Breast epithelium (tissue), 4 donors: ENCODE measurements at regions not wholly inside any gene's neighbourhood (a gene's known extent, or its start where the extent isn't known, plus 50 kb on each side); places are given as distances from the start of the nearest gene placed in this dataset.

Experiments used
- DNase-seq, 2 donors: peaks; one replicate each; pipeline ENCODE4 v3.0.0-alpha.2; 2019; ENCODE audit warnings: low spot score in 2 of 2
- H3K27ac ChIP-seq, 2 donors: fragments of 200-600 bp; sonication (generic) in 1 of 2; one replicate each; pipeline ENCODE4 v1.5.1; 2016 to 2019; ENCODE audit warnings: mild to moderate bottlenecking in 1 of 2
- H3K27me3 ChIP-seq, 2 donors: fragments of 200-600 bp; sonication (generic) in 1 of 2; one replicate each; pipeline versions ENCODE4 v1.5.1 to v1.6.0; 2017 to 2019; ENCODE audit warnings: control low read depth in 1 of 2, mild to moderate bottlenecking in 1 of 2
- H3K36me3 ChIP-seq: fragments of 200-600 bp; one replicate; pipeline ENCODE4 v1.5.1; 2019
- H3K4me1 ChIP-seq, 2 donors: fragments of 200-600 bp; sonication (generic); one replicate each; pipeline ENCODE4 v1.5.1; 2016 to 2019; ENCODE audit warnings: control low read depth in 1 of 2
- H3K4me3 ChIP-seq, 3 donors: fragments of 200-600 bp; sonication (generic); 1 replicate in 2 of 3; 2 replicates in 1 of 3; pipeline ENCODE4 v1.5.1; 2016 to 2019; ENCODE audit warnings: mild to moderate bottlenecking in 3 of 3, moderate library complexity in 2 of 3
- H3K9me3 ChIP-seq, 2 donors: fragments of 200-600 bp; sonication (generic) in 1 of 2; one replicate each; pipeline ENCODE4 v1.5.1; 2016 to 2019; ENCODE audit warnings: control low read depth in 1 of 2
- CTCF ChIP-seq, 3 donors: fragments of 450-650 bp; IDR thresholded peaks; one replicate each; pipeline ENCODE4 v1.5.1; 2016 to 2017; ENCODE audit warnings: antibody characterized with exemption in 3 of 3, mild to moderate bottlenecking in 3 of 3, moderate library complexity in 3 of 3
- POLR2A ChIP-seq: fragments of 450-650 bp; IDR thresholded peaks from one replicate; pipeline ENCODE4 v1.6.1; 2016; ENCODE audit warnings: antibody characterized with exemption, mild to moderate bottlenecking, moderate library complexity
- POLR2AphosphoS5 ChIP-seq, 3 donors: sonication (generic); formaldehyde crosslinking; IDR thresholded peaks; one replicate each; pipeline ENCODE4 v1.6.1; 2017; ENCODE audit warnings: antibody characterized with exemption in 3 of 3
- intact Hi-C: fragments of 100-400 bp; cut with DNase I; formaldehyde crosslinking; loops from one replicate; pipeline ENCODE4 v1.15.1; 2023; ENCODE audit warnings: low total_unique reads

GRCh38 chr1:25067518-25068251 is 137.6 kb upstream of the RUNX3 start:
- TF ChIP-seq POLR2AphosphoS5 (IDR thresholded peaks at IDR 0.05), result no peak
- TF ChIP-seq POLR2A, result no peak
- no peak for TF ChIP-seq CTCF (IDR thresholded peaks at IDR 0.05)
- H3K4me1 ChIP-seq, result peaks cover 5 to 15% of the 10 kb centered on the region in 2 donors
- H3K27ac ChIP-seq, result no peak overlapping the region
- DNase-seq, result no peak
- H3K36me3 ChIP-seq, result no peaks in the 10 kb centered on the region
- no peak overlapping the region for H3K4me3 ChIP-seq
- H3K27me3 ChIP-seq, result no peaks in the 10 kb centered on the region
- intact Hi-C loops, result no loop called here
- no peaks in the 10 kb centered on the region for H3K9me3 ChIP-seq

- Histone ChIP-seq H3K9me3 (no peaks in the 10 kb centered on the region), H3K4me1 (peaks cover 5 to 15% of the 10 kb centered on the region in 2 donors), H3K4me3 (peak overlapping the region in 2 of 3 donors; percentile 21 to 39), H3K27me3 (no peaks in the 10 kb centered on the region), H3K36me3 (no peaks in the 10 kb centered on the region), H3K27ac (no peak overlapping the region)
- intact Hi-C loops, result no loop called here
- DNase-seq, result peak in 1 of 2 donors; percentile 24
- TF ChIP-seq POLR2A (no peak), CTCF (IDR thresholded peaks at IDR 0.05) (no peak), POLR2AphosphoS5 (IDR thresholded peaks at IDR 0.05) (no peak)
Observed at GRCh38 chr1:25066731-25067517, 136.8 kb upstream of the RUNX3 start.

- Histone ChIP-seq H3K4me1 (peaks cover 5 to 15% of the 10 kb centered on the region in 2 donors), H3K4me3 (peak overlapping the region in 2 of 3 donors; percentile 21 to 39), H3K27me3 (no peaks in the 10 kb centered on the region), H3K27ac (peak overlapping the region in 1 of 2 donors; percentile 61), H3K36me3 (no peaks in the 10 kb centered on the region), H3K9me3 (no peaks in the 10 kb centered on the region)
- DNase-seq, result peak in 1 of 2 donors; percentile 26
- no peak for TF ChIP-seq POLR2AphosphoS5 (IDR thresholded peaks at IDR 0.05)
- intact Hi-C loops, result no loop called here
Observed at GRCh38 chr1:25066256-25066655, 136.2 kb upstream of the RUNX3 start.

GRCh38 chr1:25065795-25066238 is 135.7 kb upstream of the RUNX3 start:
- Histone ChIP-seq H3K9me3 (no peaks in the 10 kb centered on the region), H3K4me3 (peak overlapping the region in 2 of 3 donors; percentile 21 to 33), H3K27ac (peak overlapping the region in 1 of 2 donors; percentile 61), H3K4me1 (peaks cover 5 to 15% of the 10 kb centered on the region in 2 donors), H3K27me3 (no peaks in the 10 kb centered on the region), H3K36me3 (no peaks in the 10 kb centered on the region)
- intact Hi-C loops, result no loop called here
- no peak for DNase-seq
- TF ChIP-seq CTCF (IDR thresholded peaks at IDR 0.05) (no peak), POLR2A (no peak), POLR2AphosphoS5 (IDR thresholded peaks at IDR 0.05) (no peak)

GRCh38 chr1:25065321-25065721 is 135.2 kb upstream of the RUNX3 start:
- H3K27me3 ChIP-seq, result no peaks in the 10 kb centered on the region
- H3K9me3 ChIP-seq, result no peaks in the 10 kb centered on the region
- TF ChIP-seq POLR2A, result no peak
- TF ChIP-seq CTCF (IDR thresholded peaks at IDR 0.05), result no peak
- no peak for TF ChIP-seq POLR2AphosphoS5 (IDR thresholded peaks at IDR 0.05)
- H3K4me3 ChIP-seq, result no peak overlapping the region
- DNase-seq, result no peak
- peaks cover 5 to 15% of the 10 kb centered on the region in 2 donors for H3K4me1 ChIP-seq
- H3K27ac ChIP-seq, result no peak overlapping the region
- H3K36me3 ChIP-seq, result no peaks in the 10 kb centered on the region
- intact Hi-C loops, result no loop called here
